ENCODE measurements at regions not wholly inside any gene's neighbourhood (a gene's known extent, or its start where the extent isn't known, plus 50 kb on each side); places are given as distances from the start of the nearest gene placed in this dataset.

GRCh38 chr5:25614466-25614865 lies 969.7 kb upstream of the CDH10 start:
- TF ChIP-seq POLR2A (IDR thresholded peaks at IDR 0.05) (no peak), CTCF (IDR thresholded peaks at IDR 0.05) (no peak)
